ENCODE measurements at regions not wholly inside any gene's neighbourhood (a gene's known extent, or its start where the extent isn't known, plus 50 kb on each side); places are given as distances from the start of the nearest gene placed in this dataset.

DNA sequence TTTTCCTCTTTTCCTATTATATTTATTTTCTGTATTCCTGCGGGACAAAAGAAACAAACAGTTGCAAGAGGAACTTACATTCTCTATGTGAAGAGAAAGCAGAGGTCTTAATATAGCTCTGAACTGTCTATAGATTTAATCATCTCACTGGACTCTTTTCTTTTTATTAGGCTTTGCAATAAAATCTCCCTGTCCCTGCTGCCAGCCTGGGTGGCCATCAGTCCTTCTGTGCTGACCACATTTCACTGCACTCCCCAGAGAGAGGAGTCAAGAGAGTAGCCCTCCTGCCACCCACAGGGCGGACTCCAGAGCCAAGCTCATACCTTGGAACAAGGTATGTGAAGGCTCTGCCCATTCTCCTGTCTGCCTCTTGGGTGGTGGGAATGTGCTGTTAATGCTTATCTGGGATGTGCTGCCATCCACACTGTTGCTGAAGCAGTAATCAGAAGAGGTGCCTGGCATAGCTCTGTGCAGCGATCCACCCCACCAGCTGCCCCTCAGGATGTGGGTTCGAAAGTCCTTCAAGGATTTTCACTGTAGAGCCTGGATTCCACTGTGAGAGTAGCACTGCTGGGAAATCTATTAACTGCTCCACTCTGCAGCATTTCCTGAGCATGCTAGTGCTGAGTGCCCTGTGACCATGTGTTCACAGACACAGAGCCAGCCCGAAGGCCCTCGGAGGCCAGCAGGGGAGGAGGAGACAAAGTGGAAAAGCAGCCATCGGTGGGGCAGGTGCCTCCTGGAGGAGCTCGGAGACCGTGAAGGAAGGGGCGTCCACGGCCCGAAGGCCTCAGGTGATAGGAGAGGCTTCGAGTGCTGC is 334.6 kb downstream of the MED10 start:
- no peak overlapping the region for H3K4me3 ChIP-seq
- peaks cover 0 to 14% of the 10 kb centered on the region in 2 donors for H3K4me1 ChIP-seq (replicated peaks in 1 of 2)
- in situ Hi-C loops (cut with MboI; ENCODE audit: low pct_unique_long_range_greater_than_20kb in 2 of 9, low sequenced_read_pairs in 9 of 9, unreplicated experiment in 9 of 9): no loop called here
- ATAC-seq (replicated peaks in 6 of 8): peak in 6 of 8 experiments; percentile 29 to 61 (median 58)
- H3K27ac ChIP-seq: no peak overlapping the region
- 0 to 100% (median 86%) methylated on average over 1 to 12 of the region's 13 CpGs; no CpG with 5 or more reads in 3 of the 10 experiments for WGBS, 10 experiments

DNA sequence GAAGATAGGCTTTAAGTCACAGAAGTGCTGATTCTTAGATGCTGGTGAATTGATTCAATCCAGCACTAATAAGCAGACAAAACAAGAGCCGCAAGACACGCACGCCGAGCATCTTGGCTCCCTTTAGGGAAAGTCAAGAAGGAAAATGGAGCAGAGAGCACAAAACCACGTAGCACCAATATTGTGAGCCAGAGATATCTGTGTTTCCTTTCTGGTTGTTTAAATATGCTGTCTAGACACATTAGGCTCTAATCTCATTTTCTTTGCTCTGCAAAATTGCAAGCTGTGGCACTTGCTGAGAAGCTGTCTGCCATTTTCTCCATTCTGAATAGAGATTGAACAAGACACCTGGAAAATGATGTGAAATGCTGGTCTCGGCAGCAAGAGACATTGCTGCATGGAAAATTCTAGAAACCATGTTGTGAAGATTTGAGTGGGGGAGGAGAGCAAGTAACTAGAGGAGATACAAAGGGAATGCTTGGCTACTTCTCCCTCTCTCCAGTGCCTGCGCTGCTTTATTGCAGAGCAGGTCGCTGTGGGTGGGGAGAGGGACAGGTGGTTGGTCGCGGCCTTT is 336.3 kb downstream of the MED10 start:
- Histone ChIP-seq H3K4me1 (replicated peaks in 1 of 2) (peaks cover 0 to 14% of the 10 kb centered on the region in 2 donors), H3K27ac (no peak overlapping the region), H3K4me3 (no peak overlapping the region)
- ATAC-seq (replicated peaks in 6 of 8): no peak
- 32 to 100% (median 87%) methylated on average over 2 to 9 of the region's 10 CpGs; no CpG with 5 or more reads in 3 of the 10 experiments for WGBS, 10 experiments
- in situ Hi-C loops (cut with MboI; ENCODE audit: low pct_unique_long_range_greater_than_20kb in 2 of 9, low sequenced_read_pairs in 9 of 9, unreplicated experiment in 9 of 9): no loop called here

DNA sequence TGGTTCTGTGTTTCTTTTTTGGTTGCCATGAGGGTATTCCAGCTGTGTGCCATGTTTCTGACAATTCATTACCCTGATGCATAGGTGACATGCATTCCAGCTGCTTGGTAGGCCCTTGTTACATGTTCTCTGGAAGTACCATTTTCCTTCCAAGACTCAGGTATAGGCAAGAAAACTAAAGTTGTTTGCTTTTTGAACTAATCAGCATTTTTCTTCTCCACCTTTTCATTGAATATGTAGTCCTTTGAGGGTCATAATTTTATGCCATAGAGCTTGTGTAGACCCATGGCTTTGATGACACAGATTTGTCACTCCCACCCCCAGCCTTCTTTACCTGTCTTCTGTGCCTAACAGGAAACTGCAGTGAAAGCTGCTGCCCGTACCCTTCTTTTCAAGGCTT is 339.2 kb downstream of the MED10 start:
- Histone ChIP-seq H3K4me3 (no peak overlapping the region), H3K4me1 (replicated peaks in 1 of 2) (peaks cover 0 to 14% of the 10 kb centered on the region in 2 donors), H3K27ac (no peak overlapping the region)
- in situ Hi-C loops (cut with MboI; ENCODE audit: low pct_unique_long_range_greater_than_20kb in 2 of 9, low sequenced_read_pairs in 9 of 9, unreplicated experiment in 9 of 9): no loop called here
- 0 to 100% (median 88%) methylated on average over 1 of the region's 1 CpG; no CpG with 5 or more reads in 5 of the 10 experiments for WGBS, 10 experiments
- no peak for ATAC-seq (replicated peaks in 6 of 8)

- H3K4me1 ChIP-seq (replicated peaks in 1 of 2): no peaks in the 10 kb centered on the region
- no peak overlapping the region for H3K4me3 ChIP-seq
- H3K27ac ChIP-seq: no peak overlapping the region
- peak in 3 of 8 experiments; percentile 56 to 86 (median 62) for ATAC-seq (replicated peaks in 6 of 8)
- in situ Hi-C loops (cut with MboI; ENCODE audit: low pct_unique_long_range_greater_than_20kb in 2 of 9, low sequenced_read_pairs in 9 of 9, unreplicated experiment in 9 of 9): no loop called here
- 0 to 100% (median 80%) methylated on average over 1 of the region's 1 CpG; no CpG with 5 or more reads in 3 of the 10 experiments for WGBS, 10 experiments
Observed at GRCh38 chr5:6036006-6036405, 342.3 kb downstream of the MED10 start.

DNA sequence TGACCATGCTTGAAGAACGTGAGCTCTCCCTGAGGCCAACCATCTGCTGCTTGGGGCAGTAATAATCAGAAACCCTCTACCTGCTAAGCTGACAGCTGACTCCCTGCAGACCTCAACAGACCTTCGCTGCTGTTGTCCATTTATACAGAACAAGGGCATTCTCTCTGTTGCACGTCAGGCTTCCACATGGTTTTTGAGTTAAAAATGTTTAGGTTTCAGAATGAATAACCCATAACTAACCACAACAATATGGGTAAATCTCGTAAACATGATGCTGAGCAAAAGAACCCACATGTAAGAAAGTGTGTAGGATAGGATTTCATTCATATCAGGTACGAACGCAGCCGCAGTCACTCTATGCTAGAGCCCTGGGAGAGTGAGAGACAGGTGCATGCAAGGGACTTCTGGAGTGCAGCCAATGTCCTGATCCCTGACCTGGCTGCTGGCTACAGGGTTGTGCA is 348.5 kb downstream of the MED10 start:
- no peak overlapping the region for H3K4me3 ChIP-seq
- WGBS, 10 experiments: 43 to 100% (median 90%) methylated on average over 1 to 6 of the region's 7 CpGs; no CpG with 5 or more reads in 4 of the 10 experiments
- in situ Hi-C loops (cut with MboI; ENCODE audit: low pct_unique_long_range_greater_than_20kb in 2 of 9, low sequenced_read_pairs in 9 of 9, unreplicated experiment in 9 of 9): no loop called here
- no peak for ATAC-seq (replicated peaks in 6 of 8)
- H3K27ac ChIP-seq: no peak overlapping the region
- peaks cover 4 to 24% of the 10 kb centered on the region in 2 donors for H3K4me1 ChIP-seq (replicated peaks in 1 of 2)

- peak in 5 of 8 experiments; percentile 80 to 98 (median 96) for ATAC-seq (replicated peaks in 6 of 8)
- WGBS, 10 experiments: 0 to 94% (median 47%) methylated on average over 1 to 4 of the region's 5 CpGs; no CpG with 5 or more reads in 1 of the 10 experiments
- Histone ChIP-seq H3K27ac (no peak overlapping the region), H3K4me1 (replicated peaks in 1 of 2) (peaks cover 4 to 32% of the 10 kb centered on the region in 2 donors), H3K4me3 (no peak overlapping the region)
- in situ Hi-C loops (cut with MboI; ENCODE audit: low pct_unique_long_range_greater_than_20kb in 2 of 9, low sequenced_read_pairs in 9 of 9, unreplicated experiment in 9 of 9): no loop called here
Observed at GRCh38 chr5:6026766-6027406, 351.5 kb downstream of the MED10 start.

GRCh38 chr5:6019612-6020011 is 358.7 kb downstream of the MED10 start:
- no peak for ATAC-seq (replicated peaks in 6 of 8)
- Histone ChIP-seq H3K4me1 (replicated peaks in 1 of 2) (peaks cover 0 to 6% of the 10 kb centered on the region in 2 donors), H3K27ac (no peak overlapping the region), H3K4me3 (no peak overlapping the region)
- in situ Hi-C loops (cut with MboI; ENCODE audit: low pct_unique_long_range_greater_than_20kb in 2 of 9, low sequenced_read_pairs in 9 of 9, unreplicated experiment in 9 of 9): no loop called here
- WGBS, 10 experiments: 0 to 82% (median 53%) methylated on average over 2 to 4 of the region's 4 CpGs

DNA sequence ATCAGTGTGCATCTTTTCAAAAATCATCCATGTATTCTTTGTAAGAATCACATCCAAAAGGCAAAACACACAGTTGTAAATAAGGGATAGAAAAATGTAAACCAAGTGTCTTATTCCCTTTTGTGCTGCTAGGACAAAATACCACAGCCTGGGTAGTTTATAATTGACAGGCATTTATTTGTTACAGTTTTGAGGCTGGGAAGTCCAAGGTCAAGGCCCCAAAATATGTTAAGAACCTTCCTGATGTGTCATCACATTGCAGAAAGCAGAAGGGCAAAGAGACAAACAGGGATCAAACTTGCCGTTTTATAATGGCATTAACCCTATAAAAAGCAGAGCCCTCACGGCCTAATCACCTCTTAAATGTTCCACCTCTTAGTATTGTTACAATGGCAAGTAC is 364.8 kb downstream of the MED10 start:
- peaks cover 0 to 4% of the 10 kb centered on the region in 2 donors for H3K4me1 ChIP-seq (replicated peaks in 1 of 2)
- no peak overlapping the region for H3K4me3 ChIP-seq
- no peak for ATAC-seq (replicated peaks in 6 of 8)
- H3K27ac ChIP-seq: no peak overlapping the region
- WGBS, 10 experiments: 0 to 100% (median 60%) methylated on average over 1 to 2 of the region's 2 CpGs; no CpG with 5 or more reads in 1 of the 10 experiments
- in situ Hi-C loops (cut with MboI; ENCODE audit: low pct_unique_long_range_greater_than_20kb in 2 of 9, low sequenced_read_pairs in 9 of 9, unreplicated experiment in 9 of 9): no loop called here

- H3K27ac ChIP-seq: no peak overlapping the region
- 0 to 67% (median 27%) methylated on average over 1 of the region's 1 CpG; no CpG with 5 or more reads in 5 of the 10 experiments for WGBS, 10 experiments
- H3K4me1 ChIP-seq (replicated peaks in 1 of 2): peaks cover 0 to 4% of the 10 kb centered on the region in 2 donors
- in situ Hi-C loops (cut with MboI; ENCODE audit: low pct_unique_long_range_greater_than_20kb in 2 of 9, low sequenced_read_pairs in 9 of 9, unreplicated experiment in 9 of 9): no loop called here
- ATAC-seq (replicated peaks in 6 of 8): no peak
- H3K4me3 ChIP-seq: no peak overlapping the region
Observed at GRCh38 chr5:6011199-6011598, 367.1 kb downstream of the MED10 start.

DNA sequence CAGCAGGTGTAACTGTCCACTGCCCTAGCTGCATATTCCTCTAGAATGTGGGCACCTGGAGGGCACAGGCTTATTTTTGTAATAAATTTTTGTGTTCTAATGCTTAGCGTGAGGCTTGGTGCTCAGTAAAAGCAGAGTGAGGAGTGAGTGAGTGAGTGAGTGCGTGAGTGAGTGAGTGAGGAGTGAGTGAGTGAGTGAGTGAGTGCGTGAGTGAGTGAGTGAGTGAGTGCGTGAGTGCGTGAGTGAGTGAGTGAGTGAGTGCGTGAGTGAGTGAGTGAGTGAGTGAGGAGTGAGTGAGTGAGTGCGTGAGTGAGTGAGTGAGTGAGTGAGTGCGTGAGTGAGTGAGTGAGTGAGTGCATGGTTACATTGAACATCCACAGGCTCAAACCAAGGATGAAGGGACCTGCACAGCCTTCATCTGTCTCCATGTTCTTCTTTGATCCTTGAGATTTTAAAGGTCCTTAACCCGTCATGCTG is 371.5 kb downstream of the MED10 start:
- WGBS, 10 experiments: 54 to 100% (median 91%) methylated on average over 1 to 9 of the region's 9 CpGs; no CpG with 5 or more reads in 2 of the 10 experiments
- ATAC-seq (replicated peaks in 6 of 8): no peak
- no peak overlapping the region for H3K4me3 ChIP-seq
- peaks cover 0 to 4% of the 10 kb centered on the region in 2 donors for H3K4me1 ChIP-seq (replicated peaks in 1 of 2)
- in situ Hi-C loops (cut with MboI; ENCODE audit: low pct_unique_long_range_greater_than_20kb in 2 of 9, low sequenced_read_pairs in 9 of 9, unreplicated experiment in 9 of 9): no loop called here
- no peak overlapping the region for H3K27ac ChIP-seq

- H3K27ac ChIP-seq: no peak overlapping the region
- H3K4me1 ChIP-seq (replicated peaks in 1 of 2): no peaks in the 10 kb centered on the region
- WGBS, 10 experiments: 3 to 100% (median 60%) methylated on average over 1 to 7 of the region's 11 CpGs
- no peak for ATAC-seq (replicated peaks in 6 of 8)
- in situ Hi-C loops (cut with MboI; ENCODE audit: low pct_unique_long_range_greater_than_20kb in 2 of 9, low sequenced_read_pairs in 9 of 9, unreplicated experiment in 9 of 9): no loop called here
- no peak overlapping the region for H3K4me3 ChIP-seq
Observed at GRCh38 chr5:6003040-6003825, 375.1 kb downstream of the MED10 start.

- in situ Hi-C loops (cut with MboI; ENCODE audit: low pct_unique_long_range_greater_than_20kb in 2 of 9, low sequenced_read_pairs in 9 of 9, unreplicated experiment in 9 of 9): no loop called here
- WGBS, 10 experiments: 0 to 100% (median 35%) methylated on average over 1 to 5 of the region's 6 CpGs; no CpG with 5 or more reads in 4 of the 10 experiments
- no peaks in the 10 kb centered on the region for H3K4me1 ChIP-seq (replicated peaks in 1 of 2)
- no peak overlapping the region for H3K27ac ChIP-seq
- H3K4me3 ChIP-seq: no peak overlapping the region
- ATAC-seq (replicated peaks in 6 of 8): peak in 2 of 8 experiments; percentile 18 to 36
Observed at GRCh38 chr5:6000867-6001266, 377.5 kb downstream of the MED10 start.

Measured in motor neuron (in vitro differentiated cells).